ENCODE measurements at regions not wholly inside any gene's neighbourhood (a gene's known extent, or its start where the extent isn't known, plus 50 kb on each side); places are given as distances from the start of the nearest gene placed in this dataset.

DNA sequence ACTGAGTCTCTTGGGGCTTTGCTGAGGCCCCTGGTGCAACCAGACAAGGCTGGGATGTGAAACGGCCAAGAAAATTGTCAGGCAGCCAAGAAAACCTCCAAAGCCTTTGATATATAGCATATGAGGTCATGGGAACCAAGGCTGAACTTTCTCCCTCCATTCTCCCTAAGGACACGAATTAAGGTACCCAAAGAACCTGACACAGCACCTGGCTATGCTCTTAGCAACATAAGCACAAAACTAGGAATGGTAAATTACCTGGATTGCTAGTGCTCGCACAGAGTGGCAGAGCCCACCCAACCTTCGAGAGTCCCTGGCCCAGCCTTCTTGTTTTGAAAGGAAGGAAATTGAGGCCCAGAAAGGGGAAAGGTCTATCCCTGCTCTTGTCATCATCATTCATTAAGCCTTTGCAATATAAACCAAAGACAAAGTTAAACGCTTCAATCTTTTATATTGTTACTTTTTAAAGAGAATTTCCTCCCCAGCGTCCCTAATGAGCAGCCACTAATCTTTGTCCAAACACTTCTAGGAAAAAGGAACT lies 220.0 kb upstream of the NR4A3 start:
- H3K9me2 ChIP-seq (replicated peaks; ENCODE audit: low read length): no peaks in the 10 kb centered on the region
- ChIA-PET CTCF (no interaction called here), POLR2A (ENCODE audit: unreplicated experiment) (no interaction called here)
- no peaks in the 10 kb centered on the region for H4K20me1 ChIP-seq (ENCODE audit: low read length)
- no peaks in the 10 kb centered on the region for H3K4me1 ChIP-seq (ENCODE audit: insufficient read depth, low read length)
- no peak for DNase-seq
- H3K36me3 ChIP-seq (ENCODE audit: low read depth, low read length): no peaks in the 10 kb centered on the region
- H3K4me2 ChIP-seq (ENCODE audit: low read length): no peak overlapping the region
- H3K27me3 ChIP-seq (ENCODE audit: low read length): peaks cover 16% of the 10 kb centered on the region; the same call in 1 of the 2 replicates
- no peak overlapping the region for H3K4me3 ChIP-seq (ENCODE audit: low read length)
- no peaks in the 10 kb centered on the region for H3K79me2 ChIP-seq (ENCODE audit: low read length)
- H3F3A ChIP-seq (ENCODE audit: low read length, unreplicated experiment): no peaks in the 10 kb centered on the region
- no peak overlapping the region for H3K27ac ChIP-seq (ENCODE audit: low read length)
- BruUV-seq (replicated peaks): no TSS peak
- H3K9me3 ChIP-seq (ENCODE audit: low read length): no peaks in the 10 kb centered on the region
- no peak overlapping the region for H3K9ac ChIP-seq (ENCODE audit: low read length)
- no peak overlapping the region for H2AFZ ChIP-seq (ENCODE audit: low read length)
- ATAC-seq: no peak
- TF ChIP-seq EZH2phosphoT487 (IDR thresholded peaks at IDR 0.05; ENCODE audit: borderline replicate concordance, low read length): no peak
- TF ChIP-seq, protein P1, sequence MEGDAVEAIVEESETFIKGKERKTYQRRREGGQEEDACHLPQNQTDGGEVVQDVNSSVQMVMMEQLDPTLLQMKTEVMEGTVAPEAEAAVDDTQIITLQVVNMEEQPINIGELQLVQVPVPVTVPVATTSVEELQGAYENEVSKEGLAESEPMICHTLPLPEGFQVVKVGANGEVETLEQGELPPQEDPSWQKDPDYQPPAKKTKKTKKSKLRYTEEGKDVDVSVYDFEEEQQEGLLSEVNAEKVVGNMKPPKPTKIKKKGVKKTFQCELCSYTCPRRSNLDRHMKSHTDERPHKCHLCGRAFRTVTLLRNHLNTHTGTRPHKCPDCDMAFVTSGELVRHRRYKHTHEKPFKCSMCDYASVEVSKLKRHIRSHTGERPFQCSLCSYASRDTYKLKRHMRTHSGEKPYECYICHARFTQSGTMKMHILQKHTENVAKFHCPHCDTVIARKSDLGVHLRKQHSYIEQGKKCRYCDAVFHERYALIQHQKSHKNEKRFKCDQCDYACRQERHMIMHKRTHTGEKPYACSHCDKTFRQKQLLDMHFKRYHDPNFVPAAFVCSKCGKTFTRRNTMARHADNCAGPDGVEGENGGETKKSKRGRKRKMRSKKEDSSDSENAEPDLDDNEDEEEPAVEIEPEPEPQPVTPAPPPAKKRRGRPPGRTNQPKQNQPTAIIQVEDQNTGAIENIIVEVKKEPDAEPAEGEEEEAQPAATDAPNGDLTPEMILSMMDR (conservative IDR thresholded peaks at IDR 0.05; ENCODE audit: low read depth, low read length): no peak
- TF ChIP-seq EZH2 (IDR thresholded peaks at IDR 0.05; ENCODE audit: low read length, unreplicated experiment): no peak
- intact Hi-C loops (cut with micrococcal nuclease): no loop called here

DNA sequence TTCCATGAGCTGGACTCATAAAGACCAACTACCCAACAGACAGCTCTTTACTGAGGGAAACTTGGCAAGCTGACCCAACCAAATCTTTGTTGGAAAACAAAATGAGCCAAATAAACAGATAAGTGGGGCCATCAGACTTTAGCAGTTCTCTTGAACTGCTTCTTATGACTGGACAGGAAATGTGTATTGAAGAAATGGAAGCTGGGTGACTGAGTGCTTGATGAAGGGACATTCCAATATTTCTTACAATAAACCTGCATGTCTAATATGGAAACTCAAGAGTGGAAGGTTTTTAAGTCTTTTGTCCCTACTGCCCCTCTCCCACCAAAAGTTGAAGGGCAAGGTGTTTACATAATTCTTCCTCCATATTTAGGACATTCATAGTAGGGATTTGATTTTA lies 218.8 kb upstream of the NR4A3 start:
- Histone ChIP-seq H3K9me2 (replicated peaks; ENCODE audit: low read length) (no peaks in the 10 kb centered on the region), H3F3A (ENCODE audit: low read length, unreplicated experiment) (no peaks in the 10 kb centered on the region), H3K4me1 (ENCODE audit: insufficient read depth, low read length) (no peaks in the 10 kb centered on the region), H3K27ac (ENCODE audit: low read length) (no peak overlapping the region), H3K79me2 (ENCODE audit: low read length) (no peaks in the 10 kb centered on the region), H3K36me3 (ENCODE audit: low read depth, low read length) (no peaks in the 10 kb centered on the region), H3K27me3 (ENCODE audit: low read length) (peaks cover 17% of the 10 kb centered on the region; the same call in 1 of the 2 replicates), H3K4me2 (ENCODE audit: low read length) (no peak overlapping the region), H2AFZ (ENCODE audit: low read length) (no peak overlapping the region), H3K9ac (ENCODE audit: low read length) (no peak overlapping the region), H3K9me3 (ENCODE audit: low read length) (no peaks in the 10 kb centered on the region), H3K4me3 (ENCODE audit: low read length) (no peak overlapping the region), H4K20me1 (ENCODE audit: low read length) (no peaks in the 10 kb centered on the region)
- ChIA-PET POLR2A (ENCODE audit: unreplicated experiment) (no interaction called here), CTCF (no interaction called here)
- TF ChIP-seq, protein P1 (conservative IDR thresholded peaks at IDR 0.05; ENCODE audit: low read depth, low read length): no peak
- TF ChIP-seq EZH2phosphoT487 (IDR thresholded peaks at IDR 0.05; ENCODE audit: borderline replicate concordance, low read length): no peak
- no peak for TF ChIP-seq EZH2 (IDR thresholded peaks at IDR 0.05; ENCODE audit: low read length, unreplicated experiment)
- BruUV-seq (replicated peaks): no TSS peak
- DNase-seq: no peak
- intact Hi-C loops (cut with micrococcal nuclease): no loop called here
- no peak for ATAC-seq

DNA sequence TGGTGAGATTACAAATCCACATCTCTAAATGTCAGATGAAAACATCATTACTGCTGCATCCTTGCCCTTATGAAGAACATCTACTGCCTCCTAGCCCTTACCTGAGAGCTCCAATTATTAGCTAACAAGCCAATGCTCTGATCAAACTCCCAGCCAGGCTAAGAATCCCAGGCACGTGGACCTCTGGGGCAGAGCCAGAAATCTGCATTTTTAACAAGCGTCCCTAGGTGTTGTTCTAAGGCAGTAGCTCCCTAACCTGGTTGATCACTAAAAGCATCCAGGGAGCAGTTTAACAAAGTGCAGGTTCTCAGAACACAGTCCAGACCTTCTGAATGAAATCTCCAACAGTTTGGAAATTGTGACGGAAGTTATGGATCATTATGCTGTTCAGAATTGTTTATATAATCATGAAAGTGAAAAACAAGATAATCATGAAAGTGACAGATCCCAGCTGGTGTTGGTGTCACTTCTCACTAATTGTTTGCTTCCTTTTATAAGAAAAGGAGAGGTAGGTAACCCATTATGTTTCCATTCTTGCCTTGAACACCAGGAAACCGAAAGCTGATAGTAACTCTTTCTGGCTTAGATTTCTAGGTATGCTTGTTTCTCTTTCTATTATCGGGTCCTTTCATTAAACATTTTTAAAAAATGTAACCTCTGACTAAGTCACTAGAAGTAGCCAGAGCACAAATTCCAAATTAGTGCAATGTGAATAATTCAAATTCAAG lies 216.5 kb upstream of the NR4A3 start:
- Histone ChIP-seq H3K27me3 (ENCODE audit: low read length) (peaks cover 17% of the 10 kb centered on the region), H3K36me3 (ENCODE audit: low read depth, low read length) (no peaks in the 10 kb centered on the region), H3K9ac (ENCODE audit: low read length) (no peak overlapping the region), H2AFZ (ENCODE audit: low read length) (no peak overlapping the region), H3K79me2 (ENCODE audit: low read length) (no peaks in the 10 kb centered on the region), H3F3A (ENCODE audit: low read length, unreplicated experiment) (no peaks in the 10 kb centered on the region), H3K4me1 (ENCODE audit: insufficient read depth, low read length) (no peaks in the 10 kb centered on the region), H3K9me3 (ENCODE audit: low read length) (no peaks in the 10 kb centered on the region), H3K4me3 (ENCODE audit: low read length) (no peak overlapping the region), H4K20me1 (ENCODE audit: low read length) (no peaks in the 10 kb centered on the region), H3K27ac (ENCODE audit: low read length) (no peak overlapping the region), H3K9me2 (replicated peaks; ENCODE audit: low read length) (no peaks in the 10 kb centered on the region), H3K4me2 (ENCODE audit: low read length) (no peak overlapping the region)
- intact Hi-C loops (cut with micrococcal nuclease): no loop called here
- DNase-seq (no peak), ATAC-seq (no peak)
- ChIA-PET POLR2A (ENCODE audit: unreplicated experiment) (no interaction called here), CTCF (no interaction called here)
- no TSS peak for BruUV-seq (replicated peaks)
- TF ChIP-seq, protein P1 (conservative IDR thresholded peaks at IDR 0.05; ENCODE audit: low read depth, low read length): no peak

Measured in PC-3 (cell line).